ENCODE measurements at regions not wholly inside any gene's neighbourhood (a gene's known extent, or its start where the extent isn't known, plus 50 kb on each side); places are given as distances from the start of the nearest gene placed in this dataset.

GRCh38 chr1:106027871-106028270, 1028.6 kb upstream of the PRMT6 start:
- Mint-ChIP-seq H3K4me1 (no peaks in the 10 kb centered on the region), H3K27ac (no peak overlapping the region), H3K4me3 (no peak overlapping the region), H3K27me3 (no peaks in the 10 kb centered on the region), H3K9me3 (ENCODE audit: insufficient read depth) (peaks cover 2% of the 10 kb centered on the region)
- ChIA-PET POLR2A (no interaction called here), CTCF (no interaction called here)
- Histone ChIP-seq H2AFZ (ENCODE audit: insufficient read depth, low read depth, low read length, poor library complexity, severe bottlenecking) (no peak overlapping the region), H3K4me2 (replicated peaks; ENCODE audit: low read depth, low read length, poor library complexity, severe bottlenecking) (no peak overlapping the region), H3K27ac (ENCODE audit: low read length in 2 of 2) (no peak overlapping the region), H3K36me3 (replicated peaks in 1 of 2; ENCODE audit: control extremely low read depth in 1 of 2, control insufficient read depth in 1 of 2, extremely low read depth in 1 of 2, insufficient read depth in 2 of 2, low read length in 1 of 2) (no peaks in the 10 kb centered on the region), H4K20me1 (ENCODE audit: control insufficient read depth, insufficient read depth, low read length, poor library complexity, severe bottlenecking) (no peaks in the 10 kb centered on the region), H3K4me1 (ENCODE audit: control insufficient read depth in 2 of 2, insufficient read depth in 2 of 2, low read length in 2 of 2) (no peaks in the 10 kb centered on the region), H3K9ac (ENCODE audit: low read length) (no peak overlapping the region), H3K79me2 (ENCODE audit: control insufficient read depth, insufficient read depth, low read length) (no peaks in the 10 kb centered on the region), H3K9me3 (ENCODE audit: control extremely low read depth in 1 of 3, control insufficient read depth in 2 of 3, insufficient read depth in 1 of 3, low read length in 2 of 3) (no peaks in the 10 kb centered on the region), H3K27me3 (replicated peaks in 1 of 4; ENCODE audit: control extremely low read depth in 1 of 4, control insufficient read depth in 3 of 4, insufficient read depth in 4 of 4, low read length in 3 of 4) (no peaks in the 10 kb centered on the region), H3K4me3 (ENCODE audit: control extremely low read depth in 1 of 5, extremely low read depth in 1 of 5, insufficient read depth in 1 of 5, low read depth in 2 of 5, low read length in 4 of 5) (no peak overlapping the region)
- intact Hi-C loops (cut with micrococcal nuclease), result no loop called here
- ATAC-seq (ENCODE audit: low read depth), result no peak
- no peak for DNase-seq
- WGBS (ENCODE audit: insufficient coverage), result 100% methylated on average over 1 of the region's 2 CpGs
- no peak for TF ChIP-seq EZH2 (IDR thresholded peaks at IDR 0.05; ENCODE audit: borderline replicate concordance, insufficient read depth, low read depth, low read length, poor library complexity, severe bottlenecking)
- TF ChIP-seq CTCF (IDR thresholded peaks at IDR 0.05), result no peak

GRCh38 chr1:106037526-106037925, 1018.9 kb upstream of the PRMT6 start:
- ChIA-PET CTCF (no interaction called here), POLR2A (no interaction called here)
- no peak overlapping the region for H3K4me3 ChIP-seq (ENCODE audit: control extremely low read depth in 1 of 5, extremely low read depth in 1 of 5, insufficient read depth in 1 of 5, low read depth in 2 of 5, low read length in 4 of 5)

More at GRCh38 chr1:106037526-106037925, 1018.9 kb upstream of the PRMT6 start:
- Histone ChIP-seq H3K4me2 (replicated peaks; ENCODE audit: low read depth, low read length, poor library complexity, severe bottlenecking) (no peak overlapping the region), H4K20me1 (ENCODE audit: control insufficient read depth, insufficient read depth, low read length, poor library complexity, severe bottlenecking) (no peaks in the 10 kb centered on the region), H3K36me3 (replicated peaks in 1 of 2; ENCODE audit: control extremely low read depth in 1 of 2, control insufficient read depth in 1 of 2, extremely low read depth in 1 of 2, insufficient read depth in 2 of 2, low read length in 1 of 2) (no peaks in the 10 kb centered on the region), H3K9ac (ENCODE audit: low read length) (no peak overlapping the region), H3K27me3 (replicated peaks in 1 of 4; ENCODE audit: control extremely low read depth in 1 of 4, control insufficient read depth in 3 of 4, insufficient read depth in 4 of 4, low read length in 3 of 4) (no peaks in the 10 kb centered on the region), H2AFZ (ENCODE audit: insufficient read depth, low read depth, low read length, poor library complexity, severe bottlenecking) (no peak overlapping the region), H3K27ac (ENCODE audit: low read length in 2 of 2) (no peak overlapping the region), H3K79me2 (ENCODE audit: control insufficient read depth, insufficient read depth, low read length) (no peaks in the 10 kb centered on the region), H3K4me1 (ENCODE audit: control insufficient read depth in 2 of 2, insufficient read depth in 2 of 2, low read length in 2 of 2) (no peaks in the 10 kb centered on the region), H3K9me3 (ENCODE audit: control extremely low read depth in 1 of 3, control insufficient read depth in 2 of 3, insufficient read depth in 1 of 3, low read length in 2 of 3) (no peaks in the 10 kb centered on the region)
- Mint-ChIP-seq H3K27me3 (no peaks in the 10 kb centered on the region), H3K9me3 (ENCODE audit: insufficient read depth) (no peaks in the 10 kb centered on the region), H3K4me3 (no peak overlapping the region), H3K27ac (no peak overlapping the region), H3K4me1 (no peaks in the 10 kb centered on the region)
- TF ChIP-seq EZH2 (IDR thresholded peaks at IDR 0.05; ENCODE audit: borderline replicate concordance, insufficient read depth, low read depth, low read length, poor library complexity, severe bottlenecking) (no peak), CTCF (IDR thresholded peaks at IDR 0.05) (no peak)
- DNase-seq, result no peak
- intact Hi-C loops (cut with micrococcal nuclease), result no loop called here
- no peak for ATAC-seq (ENCODE audit: low read depth)
